B cell (primary cell): ENCODE measurements at regions not wholly inside any gene's neighbourhood (a gene's known extent, or its start where the extent isn't known, plus 50 kb on each side); places are given as distances from the start of the nearest gene placed in this dataset.

Experiments used
- ATAC-seq: fragments of 200-7000 bp; cut with Tn5 transposase; one replicate; pipeline ENCODE4 v1.10.0; 2021; ENCODE audit warnings: low read depth, mild to moderate bottlenecking, moderate number of reproducible peaks, moderate library complexity
- CTCF ChIA-PET: fragments of 350-600 bp; sonication (Branson Sonifier 250); formaldehyde crosslinking; loops from one replicate; lab custom pipeline; 2021; ENCODE audit warnings: antibody characterized with exemption, inconsistent platforms; lab: Charles Lee
- POLR2A ChIA-PET: fragments of 350-600 bp; sonication (Branson Sonifier 250); formaldehyde crosslinking; loops from one replicate; lab custom pipeline; 2021; ENCODE audit warnings: antibody characterized with exemption; lab: Charles Lee
- DNase-seq: peaks from one replicate; pipeline ENCODE4 v3.0.0; 2013
- H2AFZ ChIP-seq: 2 replicates; pipeline ENCODE4 v1.6.1; 2012; ENCODE audit warnings: mild to moderate bottlenecking, low read depth, low read length; ENCODE audit not compliant: insufficient read depth, poor library complexity, severe bottlenecking
- H3K27ac ChIP-seq, 2 donors: 1 replicate in 1 of 2; 2 replicates in 1 of 2; pipeline ENCODE4 v1.5.1; 2012 to 2013; ENCODE audit warnings: low read length in 2 of 2, mild to moderate bottlenecking in 2 of 2, moderate library complexity in 1 of 2
- H3K27me3 ChIP-seq, 4 experiments: fragments of 200-600 bp in 1 of 4; sonication (generic) in 1 of 4; replicated peaks in 1 of 4; 1 replicate in 2 of 4; 2 replicates in 2 of 4; pipeline versions ENCODE4 v1.6.1 to v1.7.0; 2013 to 2016; ENCODE audit warnings: low read length in 3 of 4, mild to moderate bottlenecking in 2 of 4, mixed read lengths in 1 of 4, moderate library complexity in 1 of 4; ENCODE audit not compliant: insufficient read depth in 4 of 4, control insufficient read depth in 3 of 4; ENCODE audit errors: control extremely low read depth in 1 of 4
- H3K36me3 ChIP-seq, 2 experiments: replicated peaks in 1 of 2; 1 replicate in 1 of 2; 2 replicates in 1 of 2; pipeline versions ENCODE4 v1.6.1 to v1.7.1; 2013; ENCODE audit warnings: low read length in 1 of 2; ENCODE audit not compliant: insufficient read depth in 2 of 2, control insufficient read depth in 1 of 2; ENCODE audit errors: control extremely low read depth in 1 of 2, extremely low read depth in 1 of 2
- H3K4me1 ChIP-seq, 2 donors: fragments of 200-600 bp in 1 of 2; sonication (generic) in 1 of 2; 1 replicate in 1 of 2; 2 replicates in 1 of 2; pipeline versions ENCODE4 v1.5.1 to v1.6.1; 2013 to 2017; ENCODE audit warnings: low read length in 2 of 2; ENCODE audit not compliant: control insufficient read depth in 2 of 2, insufficient read depth in 2 of 2
- H3K4me2 ChIP-seq: replicated peaks from 2 replicates; pipeline ENCODE3; 2012; ENCODE audit warnings: mild to moderate bottlenecking, low read depth, low read length; ENCODE audit not compliant: poor library complexity, severe bottlenecking
- H3K4me3 ChIP-seq, 5 experiments: fragments of 200-600 bp in 1 of 5; sonication (generic) in 1 of 5; 1 replicate in 3 of 5; 2 replicates in 2 of 5; pipeline versions ENCODE4 v1.5.1 to v1.7.0; 2011 to 2016; ENCODE audit warnings: low read length in 4 of 5, mild to moderate bottlenecking in 4 of 5, low read depth in 2 of 5, control low read depth in 1 of 5, moderate library complexity in 1 of 5; ENCODE audit not compliant: insufficient read depth in 1 of 5; ENCODE audit errors: control extremely low read depth in 1 of 5, extremely low read depth in 1 of 5
- H3K79me2 ChIP-seq: fragments of 200-600 bp; sonication (generic); one replicate; pipeline ENCODE4 v1.6.0; 2016; ENCODE audit warnings: low read length; ENCODE audit not compliant: control insufficient read depth, insufficient read depth
- H3K9ac ChIP-seq: fragments of 200-600 bp; sonication (generic); 2 replicates; pipeline ENCODE4 v1.6.1; 2017; ENCODE audit warnings: mild to moderate bottlenecking, low read length, moderate library complexity
- H3K9me3 ChIP-seq, 3 donors: one replicate each; pipeline versions ENCODE4 v1.6.1 to v1.7.1; 2013; ENCODE audit warnings: low read length in 2 of 3; ENCODE audit not compliant: control insufficient read depth in 2 of 3, insufficient read depth in 1 of 3; ENCODE audit errors: control extremely low read depth in 1 of 3
- H4K20me1 ChIP-seq: 2 replicates; pipeline ENCODE4 v1.6.0; 2012; ENCODE audit warnings: mild to moderate bottlenecking, low read length; ENCODE audit not compliant: insufficient read depth, control insufficient read depth, poor library complexity, severe bottlenecking
- H3K27ac Mint-ChIP-seq: one replicate; pipeline ENCODE4 v1.8.0; 2021; ENCODE audit warnings: mixed read lengths
- H3K27me3 Mint-ChIP-seq: one replicate; pipeline ENCODE4 v1.8.0; 2021; ENCODE audit warnings: mixed read lengths
- H3K4me1 Mint-ChIP-seq: one replicate; pipeline ENCODE4 v1.8.0; 2021; ENCODE audit warnings: mixed read lengths
- H3K4me3 Mint-ChIP-seq: one replicate; pipeline ENCODE4 v1.8.0; 2021; ENCODE audit warnings: mixed read lengths
- H3K9me3 Mint-ChIP-seq: one replicate; pipeline ENCODE4 v1.8.0; 2022; ENCODE audit warnings: mixed read lengths; ENCODE audit not compliant: insufficient read depth
- EZH2 ChIP-seq: IDR thresholded peaks from 2 replicates; pipeline ENCODE4 v1.6.1; 2012; ENCODE audit warnings: borderline replicate concordance, low read depth, mild to moderate bottlenecking, moderate library complexity, low read length; ENCODE audit not compliant: insufficient read depth, poor library complexity, severe bottlenecking
- WGBS: methylation state at CpG from one replicate; pipeline ENCODE4 v1.1.5; 2013; ENCODE audit warnings: missing lambda C conversion rate; ENCODE audit not compliant: insufficient coverage; 5-methylcytosine and 5-hydroxymethylcytosine counted together
- intact Hi-C: fragments of 100-400 bp; cut with micrococcal nuclease; formaldehyde crosslinking; loops from one replicate; pipeline ENCODE4 v1.10.0; 2022
- TF ChIP-seq, protein P1 (sequence below): fragments of 200-600 bp; IDR thresholded peaks from one replicate; pipeline ENCODE4 v1.8.0; 2022; ENCODE audit warnings: antibody characterized with exemption, mild to moderate bottlenecking

DNA sequence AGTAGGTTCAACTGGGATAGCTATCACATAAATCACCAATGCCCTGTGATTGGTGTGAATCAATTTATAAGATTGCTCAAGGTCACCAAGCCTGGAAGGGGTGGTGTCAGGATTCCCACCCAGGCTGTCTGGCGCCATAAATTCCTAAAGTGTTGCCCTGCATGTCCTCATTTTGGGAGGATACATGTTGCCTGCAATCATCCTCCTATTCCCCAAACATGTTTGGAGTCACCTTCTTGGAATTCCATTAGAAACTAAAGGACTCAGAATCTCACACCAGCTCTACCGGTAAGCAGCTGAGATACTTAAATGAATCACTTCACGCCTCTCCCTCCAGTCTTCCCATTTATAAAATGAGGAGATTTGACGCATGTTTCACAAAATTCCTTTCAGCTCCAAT, 54.1 kb upstream of the SLC45A1 start:
- H3K9me3 ChIP-seq, result no peaks in the 10 kb centered on the region
- no peaks in the 10 kb centered on the region for H3K4me1 ChIP-seq
- no peak overlapping the region for H3K4me2 ChIP-seq
- H3K9ac ChIP-seq, result no peak overlapping the region
- 100% methylated on average over 1 of the region's 4 CpGs for WGBS
- no peak overlapping the region for H3K27ac Mint-ChIP-seq
- no peak for DNase-seq
- H3K36me3 ChIP-seq, result no peaks in the 10 kb centered on the region
- H3K27ac ChIP-seq, result no peak overlapping the region
- no peaks in the 10 kb centered on the region for H3K9me3 Mint-ChIP-seq
- H3K27me3 Mint-ChIP-seq, result peaks cover 23% of the 10 kb centered on the region
- TF ChIP-seq, protein P1, sequence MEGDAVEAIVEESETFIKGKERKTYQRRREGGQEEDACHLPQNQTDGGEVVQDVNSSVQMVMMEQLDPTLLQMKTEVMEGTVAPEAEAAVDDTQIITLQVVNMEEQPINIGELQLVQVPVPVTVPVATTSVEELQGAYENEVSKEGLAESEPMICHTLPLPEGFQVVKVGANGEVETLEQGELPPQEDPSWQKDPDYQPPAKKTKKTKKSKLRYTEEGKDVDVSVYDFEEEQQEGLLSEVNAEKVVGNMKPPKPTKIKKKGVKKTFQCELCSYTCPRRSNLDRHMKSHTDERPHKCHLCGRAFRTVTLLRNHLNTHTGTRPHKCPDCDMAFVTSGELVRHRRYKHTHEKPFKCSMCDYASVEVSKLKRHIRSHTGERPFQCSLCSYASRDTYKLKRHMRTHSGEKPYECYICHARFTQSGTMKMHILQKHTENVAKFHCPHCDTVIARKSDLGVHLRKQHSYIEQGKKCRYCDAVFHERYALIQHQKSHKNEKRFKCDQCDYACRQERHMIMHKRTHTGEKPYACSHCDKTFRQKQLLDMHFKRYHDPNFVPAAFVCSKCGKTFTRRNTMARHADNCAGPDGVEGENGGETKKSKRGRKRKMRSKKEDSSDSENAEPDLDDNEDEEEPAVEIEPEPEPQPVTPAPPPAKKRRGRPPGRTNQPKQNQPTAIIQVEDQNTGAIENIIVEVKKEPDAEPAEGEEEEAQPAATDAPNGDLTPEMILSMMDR, result no peak
- no peak for TF ChIP-seq EZH2
- H3K4me1 Mint-ChIP-seq, result no peaks in the 10 kb centered on the region
- H3K4me3 ChIP-seq, result no peak overlapping the region
- H2AFZ ChIP-seq, result no peak overlapping the region
- ChIA-PET CTCF (no interaction called here), POLR2A (no interaction called here)
- H3K4me3 Mint-ChIP-seq, result no peak overlapping the region
- intact Hi-C loops, result no loop called here
- ATAC-seq, result no peak
- H4K20me1 ChIP-seq, result no peaks in the 10 kb centered on the region
- no peaks in the 10 kb centered on the region for H3K79me2 ChIP-seq
- H3K27me3 ChIP-seq, result no peaks in the 10 kb centered on the region

DNA sequence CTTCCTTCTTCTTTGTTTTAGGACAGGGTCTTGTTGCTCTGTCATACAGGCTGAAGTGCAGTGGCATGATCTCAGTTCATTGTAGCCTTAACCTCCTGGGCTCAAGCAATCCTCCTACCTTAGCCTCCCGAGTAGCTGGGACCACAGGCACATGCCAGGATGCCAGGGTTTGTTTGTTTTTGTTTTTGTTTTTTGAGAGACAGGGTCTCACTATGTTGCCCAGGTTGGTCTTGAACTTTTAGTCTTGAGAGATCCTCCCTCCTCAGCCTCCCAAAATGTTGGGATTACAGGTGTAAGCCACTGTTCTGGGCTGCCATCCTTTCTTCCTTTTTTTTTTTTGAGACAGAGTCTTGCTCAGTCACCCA, 56.5 kb upstream of the SLC45A1 start:
- TF ChIP-seq, protein P1, result no peak
- no peak for TF ChIP-seq EZH2
- Histone ChIP-seq H3K27me3 (peaks cover 0 to 4% (median 0%) of the 10 kb centered on the region in 4 experiments), H3K9me3 (no peaks in the 10 kb centered on the region), H3K79me2 (no peaks in the 10 kb centered on the region), H4K20me1 (no peaks in the 10 kb centered on the region), H3K27ac (no peak overlapping the region), H3K9ac (no peak overlapping the region), H3K36me3 (no peaks in the 10 kb centered on the region), H2AFZ (no peak overlapping the region), H3K4me3 (no peak overlapping the region), H3K4me1 (no peaks in the 10 kb centered on the region), H3K4me2 (no peak overlapping the region)
- no peaks in the 10 kb centered on the region for H3K9me3 Mint-ChIP-seq
- no peak overlapping the region for H3K4me3 Mint-ChIP-seq
- ATAC-seq, result no peak
- no peak overlapping the region for H3K27ac Mint-ChIP-seq
- ChIA-PET CTCF (no interaction called here), POLR2A (no interaction called here)
- intact Hi-C loops, result no loop called here
- H3K27me3 Mint-ChIP-seq, result peaks cover 19% of the 10 kb centered on the region
- WGBS, result no CpG with 5 or more reads among the region's 1 CpG
- no peaks in the 10 kb centered on the region for H3K4me1 Mint-ChIP-seq
- no peak for DNase-seq
